HG02759 (cell line): ENCODE measurements at regions not wholly inside any gene's neighbourhood (a gene's known extent, or its start where the extent isn't known, plus 50 kb on each side); places are given as distances from the start of the nearest gene placed in this dataset.

Experiments used
- ATAC-seq: cut with Tn5 transposase; IDR thresholded peaks from one replicate; pipeline ENCODE4 v1.9.1; 2021; ENCODE audit warnings: mild to moderate bottlenecking, moderate library complexity; ENCODE audit not compliant: unreplicated experiment

DNA sequence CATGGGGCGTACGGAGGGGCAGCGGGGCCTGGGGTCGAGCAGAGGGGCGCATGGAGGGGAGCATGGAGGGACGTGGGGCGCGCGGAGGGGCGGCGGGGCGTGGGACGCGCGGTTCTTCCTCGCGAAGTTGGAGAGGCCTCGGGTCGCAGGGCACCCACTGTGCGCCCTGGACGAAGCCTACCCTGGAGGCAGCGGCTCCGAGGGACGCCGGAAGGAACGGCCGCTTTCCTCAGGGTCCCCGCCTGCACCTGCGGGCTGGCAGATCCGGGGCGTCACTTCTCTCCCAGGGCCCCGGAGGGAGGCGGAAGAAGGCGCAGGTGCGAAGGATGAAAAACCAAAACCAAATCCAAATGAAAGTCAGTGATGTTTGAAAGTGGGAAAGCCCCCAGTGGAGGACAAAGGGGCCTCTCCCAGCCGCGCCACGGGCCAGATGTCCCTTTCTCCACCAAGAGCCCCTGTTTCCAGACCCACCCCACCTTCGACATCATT, 142.1 kb upstream of the PDE10A start:
- no peak for ATAC-seq

DNA sequence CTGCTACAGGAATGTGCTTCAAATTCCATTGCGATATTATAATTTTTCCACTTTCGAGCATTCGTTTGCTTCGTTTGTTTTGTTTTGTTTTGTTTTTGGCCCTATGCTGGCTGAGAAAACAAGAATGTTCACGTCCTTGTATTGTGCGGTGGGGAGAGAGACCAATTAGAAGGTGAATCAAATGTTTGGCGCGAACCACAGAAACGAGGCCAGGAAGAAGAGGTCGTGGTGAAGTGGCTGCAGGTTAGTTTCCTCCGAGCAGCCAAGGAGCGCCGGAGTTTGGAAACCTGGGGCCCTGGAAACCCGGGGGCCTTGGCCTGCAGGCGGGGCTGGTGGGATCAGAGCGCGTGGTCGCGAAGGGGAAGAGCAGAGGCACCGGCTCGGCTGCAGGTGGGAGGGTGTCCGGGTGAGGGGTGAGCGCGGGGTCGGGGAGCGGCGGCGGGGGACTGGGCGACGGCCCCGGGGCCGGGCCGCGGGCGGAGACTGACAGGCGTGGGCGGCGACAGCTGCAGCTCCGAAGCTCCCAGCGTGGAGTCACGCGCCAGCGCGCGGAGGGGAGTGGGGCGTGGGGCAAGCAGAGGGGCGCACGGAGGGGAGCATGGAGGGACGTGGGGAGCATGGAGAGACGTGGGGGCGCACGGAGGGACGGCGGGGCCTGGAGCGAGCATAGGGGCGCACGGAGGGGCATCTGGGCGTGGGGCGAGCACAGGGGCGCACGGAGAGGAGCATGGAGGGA, 141.5 kb upstream of the PDE10A start:
- no peak for ATAC-seq

GRCh38 chr6:165800337-165800736, 137.3 kb upstream of the PDE10A start:
- ATAC-seq, result no peak

DNA sequence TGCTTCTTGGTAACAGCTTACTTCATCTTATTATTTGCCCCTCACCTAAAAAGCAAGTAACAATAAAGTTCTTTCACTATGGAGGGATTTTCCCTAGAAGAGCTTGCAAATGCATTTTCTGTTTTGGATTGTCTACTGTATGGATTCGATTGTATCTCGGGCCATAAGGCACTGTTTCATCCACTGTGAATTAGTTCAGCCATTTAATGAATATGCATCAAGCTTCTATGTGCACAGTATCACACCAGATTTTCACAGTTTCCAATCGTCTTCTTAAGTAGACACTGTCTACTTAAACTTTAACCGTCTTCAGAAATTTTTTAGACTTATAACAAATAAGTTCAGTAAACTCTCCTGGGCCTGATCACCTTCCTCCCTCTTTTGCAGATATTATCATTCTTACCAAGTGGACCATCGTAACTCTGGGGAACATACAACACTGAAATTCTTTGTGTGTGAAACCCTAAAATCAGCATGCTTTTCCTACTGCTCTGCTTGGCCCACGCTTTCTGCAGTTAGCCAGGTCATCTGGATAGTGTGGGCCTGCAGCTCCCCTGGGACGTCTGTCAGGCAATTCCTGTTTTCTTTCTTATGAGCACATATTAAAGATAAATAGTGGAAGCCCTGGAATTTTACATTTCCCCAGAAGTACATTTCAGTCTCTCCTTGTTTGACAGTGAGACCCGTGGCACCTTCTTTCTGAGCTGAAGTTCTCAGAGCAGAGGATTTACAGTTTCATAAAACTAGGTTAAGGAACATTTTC, 136.5 kb upstream of the PDE10A start:
- ATAC-seq, result no peak

- no peak for ATAC-seq
Measured at GRCh38 chr6:165798991-165799390, 135.9 kb upstream of the PDE10A start.

GRCh38 chr6:165794179-165794601, 131.1 kb upstream of the PDE10A start:
- ATAC-seq, result no peak

DNA sequence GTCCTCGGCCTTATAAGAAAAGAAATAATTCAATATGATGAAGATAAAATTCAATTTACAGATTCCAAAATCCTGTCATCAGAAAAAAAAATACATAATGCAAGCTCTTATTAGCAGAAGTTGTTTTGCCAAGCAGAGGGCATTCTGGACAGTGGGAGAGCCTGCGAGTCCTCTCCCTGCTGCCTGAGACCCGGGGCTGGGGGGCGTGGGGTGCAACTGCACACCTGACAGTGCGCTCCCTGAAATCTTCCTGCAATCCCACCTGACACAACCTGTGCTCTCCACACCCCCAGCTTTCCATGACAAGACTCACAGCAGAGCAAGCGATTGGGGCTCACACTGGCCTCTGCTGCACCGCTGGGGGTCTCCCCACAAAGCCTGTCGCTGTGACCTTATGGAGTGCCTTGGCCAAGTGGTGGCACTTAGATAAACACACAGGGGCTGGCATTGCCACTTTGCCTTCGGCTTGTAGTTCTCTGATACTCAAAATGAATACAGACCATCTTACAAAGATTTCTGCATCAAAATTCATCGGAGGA, 130.3 kb upstream of the PDE10A start:
- no peak for ATAC-seq

DNA sequence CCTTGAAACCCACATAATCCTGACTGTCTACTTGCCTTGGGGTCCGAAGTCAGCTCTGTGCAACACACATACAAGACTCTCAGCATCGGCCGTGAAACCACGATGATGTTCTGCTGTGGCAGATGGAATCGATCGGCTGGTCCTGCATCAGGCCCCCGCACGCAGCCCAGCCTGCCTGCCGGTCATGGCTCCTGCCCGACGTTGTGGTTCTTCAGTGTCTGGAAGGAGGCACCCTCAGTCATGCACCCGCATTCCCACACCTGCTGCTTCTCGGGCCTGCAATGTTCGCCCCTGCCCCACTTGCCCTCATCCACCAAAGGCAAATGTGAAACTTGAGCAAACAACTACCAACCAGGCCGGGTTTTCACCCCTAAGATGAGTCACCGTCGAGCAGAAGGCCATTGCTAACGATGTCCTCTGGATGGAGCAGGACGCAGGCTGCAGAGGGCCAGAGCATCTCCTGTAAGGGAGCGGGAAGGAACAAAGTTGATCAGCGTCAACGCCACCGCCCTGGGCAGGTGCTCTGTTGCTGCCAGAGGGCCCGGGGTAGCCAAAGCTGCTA, 128.9 kb upstream of the PDE10A start:
- no peak for ATAC-seq

- ATAC-seq, result no peak
Measured at GRCh38 chr6:165791306-165791705, 128.3 kb upstream of the PDE10A start.

DNA sequence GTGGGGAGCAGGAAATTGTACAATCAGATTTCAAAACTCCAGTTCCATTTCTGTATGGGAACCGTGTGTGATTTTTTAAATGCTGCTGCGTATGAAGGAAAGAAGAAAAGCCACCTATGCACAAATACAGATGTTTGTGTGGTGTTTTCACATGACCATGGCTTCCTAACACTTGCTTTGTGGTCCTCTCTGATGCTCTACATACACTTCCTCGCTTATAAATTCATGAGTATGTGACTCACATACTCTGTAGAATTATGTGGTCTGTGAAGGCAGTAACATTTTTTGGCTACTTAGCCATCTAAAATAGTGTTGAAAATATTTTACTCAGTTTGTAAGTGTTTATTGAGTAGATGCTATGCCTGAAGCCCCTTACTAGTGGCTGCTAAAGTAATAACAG, 119.8 kb upstream of the PDE10A start:
- ATAC-seq, result no peak

GRCh38 chr6:165782134-165782533, 119.1 kb upstream of the PDE10A start:
- no peak for ATAC-seq

GRCh38 chr6:165777680-165778079, 114.6 kb upstream of the PDE10A start:
- no peak for ATAC-seq

DNA sequence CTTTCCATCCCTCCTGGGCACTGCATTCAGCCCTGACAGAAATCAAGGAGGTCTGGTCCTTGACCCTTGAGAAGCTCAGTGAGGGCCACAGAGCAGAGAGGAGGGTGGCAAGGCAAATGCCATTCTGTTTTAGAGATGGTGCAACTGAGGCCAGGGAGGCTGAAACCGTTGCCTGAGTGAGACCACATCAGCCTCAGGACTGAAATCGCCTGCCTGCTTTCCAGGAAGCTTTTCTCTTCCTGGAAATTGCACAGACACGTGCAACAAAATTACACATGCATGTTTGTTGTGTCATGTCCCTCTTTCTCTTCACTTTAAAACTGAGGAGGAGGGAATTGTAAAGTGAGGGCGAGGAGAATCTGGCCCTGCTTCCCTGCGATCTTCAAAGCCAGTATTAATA, 113.7 kb upstream of the PDE10A start:
- no peak for ATAC-seq

- no peak for ATAC-seq
Measured at GRCh38 chr6:165775721-165776120, 112.7 kb upstream of the PDE10A start.

DNA sequence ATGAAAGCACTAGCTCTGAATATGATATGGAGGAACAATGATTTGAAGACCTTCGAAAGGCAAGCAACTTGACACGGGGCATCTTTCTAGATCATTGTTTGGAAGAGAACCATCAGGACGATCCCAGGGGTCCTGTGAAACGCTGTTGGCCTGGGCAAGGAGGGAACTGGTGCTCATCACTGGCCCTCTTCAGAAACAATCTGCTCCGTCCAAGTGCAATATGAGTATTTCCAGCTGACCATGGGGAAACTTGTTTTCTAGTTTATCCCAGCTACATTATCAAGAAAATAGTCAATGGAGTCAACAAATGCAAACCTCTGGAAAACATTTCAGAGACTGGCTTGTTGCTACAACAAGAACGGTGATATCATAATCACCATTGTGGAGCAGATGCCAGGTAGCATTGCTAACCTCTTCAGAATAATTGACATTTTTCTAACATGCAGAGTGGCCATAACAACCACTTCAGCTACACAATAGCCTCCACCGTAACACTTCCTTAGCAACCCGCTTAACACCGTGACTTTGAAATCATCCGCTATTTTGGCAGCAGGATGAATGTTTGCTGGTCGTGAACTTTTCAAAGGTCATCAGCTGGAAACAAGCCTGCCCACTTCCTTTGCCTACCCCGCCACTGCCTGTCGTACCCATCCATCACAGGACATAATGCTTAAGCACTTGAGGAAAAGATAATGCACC, 112.0 kb upstream of the PDE10A start:
- no peak for ATAC-seq

DNA sequence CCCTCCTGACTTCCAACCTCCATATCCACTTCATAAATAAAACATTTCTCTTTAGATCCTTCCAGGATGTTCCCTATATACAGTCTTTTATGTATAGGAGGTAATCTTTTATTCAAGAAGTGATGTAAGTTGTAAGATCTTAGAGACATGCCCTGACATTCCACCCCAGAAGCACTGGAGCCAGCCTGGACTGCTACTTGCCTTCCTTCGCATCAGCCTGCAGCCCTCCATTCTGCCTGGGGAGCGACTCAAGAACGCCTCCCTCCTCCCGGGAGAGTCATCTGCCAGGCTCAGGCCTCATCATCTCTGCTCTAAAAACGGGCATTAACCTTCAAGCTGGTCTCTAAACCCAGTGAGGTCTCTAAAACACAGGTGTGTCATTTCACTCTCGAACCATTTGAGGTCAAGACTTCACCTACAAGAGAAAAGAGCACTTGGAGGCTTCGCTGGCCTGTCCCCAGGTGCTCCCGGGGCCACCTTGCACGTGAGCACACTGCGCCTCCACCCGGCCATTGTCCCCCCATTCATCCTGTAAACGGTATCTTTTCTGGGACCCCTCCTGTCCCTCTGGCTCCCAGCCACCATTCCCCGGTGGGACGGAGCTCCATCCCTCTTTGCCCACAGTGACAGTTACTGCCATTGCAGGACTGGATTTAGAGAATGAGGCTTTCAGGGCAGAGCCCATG, 107.5 kb upstream of the PDE10A start:
- no peak for ATAC-seq

DNA sequence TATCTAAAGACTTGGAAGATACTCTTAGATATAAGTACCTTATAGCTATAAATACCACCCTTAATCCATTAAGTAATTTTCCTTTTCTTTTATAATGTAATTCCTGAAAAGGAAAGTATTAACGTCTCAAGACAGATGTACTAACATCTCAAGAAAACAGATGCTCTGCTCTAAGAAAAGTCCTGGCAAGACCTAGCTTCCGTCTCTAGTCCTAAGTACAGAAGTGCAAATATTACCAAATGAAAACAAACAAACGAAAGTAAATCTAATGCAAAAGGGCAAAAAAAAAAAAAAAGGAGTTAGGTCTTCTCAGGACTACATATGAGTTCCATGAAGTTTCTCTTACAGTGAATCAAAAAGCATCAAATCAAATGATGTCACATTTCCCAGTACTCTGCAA, 106.8 kb upstream of the PDE10A start:
- ATAC-seq, result no peak

GRCh38 chr6:165769401-165769800, 106.4 kb upstream of the PDE10A start:
- no peak for ATAC-seq

DNA sequence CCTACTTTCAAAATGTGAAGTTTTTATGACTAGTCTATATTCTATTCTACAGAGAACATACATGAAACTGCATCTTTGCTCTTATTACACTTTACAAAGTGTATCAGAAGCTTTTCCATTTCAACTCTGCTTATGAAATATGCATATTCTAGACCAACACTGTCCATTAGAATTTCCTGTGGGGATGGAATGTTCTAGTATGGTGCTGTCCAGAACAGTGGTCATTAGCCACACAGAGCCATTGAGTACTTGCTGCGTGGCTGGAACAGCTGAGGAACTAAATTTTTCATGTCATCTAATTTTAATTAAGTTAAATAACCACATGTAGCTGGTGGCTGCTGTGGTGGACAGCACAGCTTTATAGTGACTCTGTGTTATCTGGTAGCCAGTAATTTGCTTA, 105.9 kb upstream of the PDE10A start:
- no peak for ATAC-seq

DNA sequence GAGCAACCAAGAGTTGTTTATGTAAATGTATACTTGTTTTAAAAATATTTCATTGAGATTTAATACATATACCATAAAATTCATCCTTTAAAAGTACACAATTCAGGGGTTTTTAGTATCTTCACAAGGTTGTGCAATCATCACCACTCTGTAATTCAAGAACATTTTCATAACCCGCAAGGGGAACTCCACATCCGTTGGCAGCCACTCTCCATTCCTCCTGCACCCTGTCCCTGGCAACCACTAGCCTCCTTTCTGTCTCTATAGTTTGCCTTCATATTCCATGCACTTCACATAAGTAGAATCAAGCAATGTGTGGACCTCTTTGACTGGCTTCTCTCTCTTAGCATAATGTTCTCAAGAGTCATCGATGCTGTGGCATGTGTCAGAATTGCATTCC, 104.2 kb upstream of the PDE10A start:
- peak; percentile 47 for ATAC-seq

- ATAC-seq, result no peak
Measured at GRCh38 chr6:165766457-165766856, 103.4 kb upstream of the PDE10A start.
